Neural cell (in vitro differentiated cells): ENCODE measurements at regions not wholly inside any gene's neighbourhood (a gene's known extent, or its start where the extent isn't known, plus 50 kb on each side); places are given as distances from the start of the nearest gene placed in this dataset.

Experiments used
- EP300 ChIP-seq: fragments of 450-650 bp; conservative IDR thresholded peaks from 2 replicates; pipeline ENCODE4 v1.6.1; 2014; ENCODE audit warnings: antibody characterized with exemption, mild to moderate bottlenecking, moderate library complexity; ENCODE audit not compliant: poor library complexity, severe bottlenecking
- EZH2 ChIP-seq: fragments of 200-600, 300-800 bp; shearing (Covaris generic), sonication (generic); IDR thresholded peaks from 2 replicates; pipeline ENCODE4 v1.6.1; 2014; ENCODE audit warnings: antibody characterized with exemption, low read length, borderline replicate concordance, mild to moderate bottlenecking; ENCODE audit not compliant: insufficient read depth, poor library complexity, severe bottlenecking
- POLR2AphosphoS5 ChIP-seq: IDR thresholded peaks from 2 replicates; pipeline ENCODE4 v1.6.1; 2012
- RAD21 ChIP-seq: fragments of 450-650 bp; conservative IDR thresholded peaks from 2 replicates; pipeline ENCODE4 v1.6.1; 2014; ENCODE audit warnings: antibody characterized with exemption, mild to moderate bottlenecking, moderate library complexity
- SMC3 ChIP-seq: fragments of 450-650 bp; conservative IDR thresholded peaks from 2 replicates; pipeline ENCODE4 v1.6.1; 2014; ENCODE audit warnings: antibody characterized with exemption, mild to moderate bottlenecking, moderate library complexity; ENCODE audit not compliant: poor library complexity
- TF ChIP-seq, protein P1 (sequence below): fragments of 450-650 bp; IDR thresholded peaks from 2 replicates; pipeline ENCODE4 v1.5.1; 2014; ENCODE audit warnings: antibody characterized with exemption, mild to moderate bottlenecking, moderate library complexity; ENCODE audit not compliant: poor library complexity, severe bottlenecking
- TF ChIP-seq, protein P2 (sequence below): IDR thresholded peaks from 2 replicates; pipeline ENCODE4 v1.6.1; 2012; ENCODE audit warnings: borderline replicate concordance

DNA sequence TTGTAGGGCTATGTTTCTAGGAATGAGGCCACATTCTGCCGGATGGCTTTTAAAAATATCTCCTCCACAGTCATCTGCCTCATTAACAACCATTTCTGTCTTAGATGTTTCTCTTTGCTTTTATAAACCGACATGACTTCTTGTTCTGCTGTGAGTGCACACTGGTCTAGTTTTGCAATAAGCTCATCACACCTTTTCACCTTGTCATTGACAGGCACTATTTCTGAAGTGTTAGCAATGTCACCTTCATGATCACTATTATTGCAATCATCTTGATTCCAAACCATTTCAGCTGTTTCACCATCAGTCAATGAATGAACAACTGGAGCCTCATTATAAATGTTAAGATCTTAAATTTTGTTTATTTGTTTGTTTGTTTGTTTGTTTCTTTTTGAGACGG is 523.7 kb upstream of the DSEL start:
- TF ChIP-seq, protein P1, sequence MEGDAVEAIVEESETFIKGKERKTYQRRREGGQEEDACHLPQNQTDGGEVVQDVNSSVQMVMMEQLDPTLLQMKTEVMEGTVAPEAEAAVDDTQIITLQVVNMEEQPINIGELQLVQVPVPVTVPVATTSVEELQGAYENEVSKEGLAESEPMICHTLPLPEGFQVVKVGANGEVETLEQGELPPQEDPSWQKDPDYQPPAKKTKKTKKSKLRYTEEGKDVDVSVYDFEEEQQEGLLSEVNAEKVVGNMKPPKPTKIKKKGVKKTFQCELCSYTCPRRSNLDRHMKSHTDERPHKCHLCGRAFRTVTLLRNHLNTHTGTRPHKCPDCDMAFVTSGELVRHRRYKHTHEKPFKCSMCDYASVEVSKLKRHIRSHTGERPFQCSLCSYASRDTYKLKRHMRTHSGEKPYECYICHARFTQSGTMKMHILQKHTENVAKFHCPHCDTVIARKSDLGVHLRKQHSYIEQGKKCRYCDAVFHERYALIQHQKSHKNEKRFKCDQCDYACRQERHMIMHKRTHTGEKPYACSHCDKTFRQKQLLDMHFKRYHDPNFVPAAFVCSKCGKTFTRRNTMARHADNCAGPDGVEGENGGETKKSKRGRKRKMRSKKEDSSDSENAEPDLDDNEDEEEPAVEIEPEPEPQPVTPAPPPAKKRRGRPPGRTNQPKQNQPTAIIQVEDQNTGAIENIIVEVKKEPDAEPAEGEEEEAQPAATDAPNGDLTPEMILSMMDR = no peak
- TF ChIP-seq EZH2 (no peak), SMC3 (no peak), EP300 (peak; percentile 81), RAD21 (no peak), POLR2AphosphoS5 (peak; percentile 68)
- TF ChIP-seq, protein P2, sequence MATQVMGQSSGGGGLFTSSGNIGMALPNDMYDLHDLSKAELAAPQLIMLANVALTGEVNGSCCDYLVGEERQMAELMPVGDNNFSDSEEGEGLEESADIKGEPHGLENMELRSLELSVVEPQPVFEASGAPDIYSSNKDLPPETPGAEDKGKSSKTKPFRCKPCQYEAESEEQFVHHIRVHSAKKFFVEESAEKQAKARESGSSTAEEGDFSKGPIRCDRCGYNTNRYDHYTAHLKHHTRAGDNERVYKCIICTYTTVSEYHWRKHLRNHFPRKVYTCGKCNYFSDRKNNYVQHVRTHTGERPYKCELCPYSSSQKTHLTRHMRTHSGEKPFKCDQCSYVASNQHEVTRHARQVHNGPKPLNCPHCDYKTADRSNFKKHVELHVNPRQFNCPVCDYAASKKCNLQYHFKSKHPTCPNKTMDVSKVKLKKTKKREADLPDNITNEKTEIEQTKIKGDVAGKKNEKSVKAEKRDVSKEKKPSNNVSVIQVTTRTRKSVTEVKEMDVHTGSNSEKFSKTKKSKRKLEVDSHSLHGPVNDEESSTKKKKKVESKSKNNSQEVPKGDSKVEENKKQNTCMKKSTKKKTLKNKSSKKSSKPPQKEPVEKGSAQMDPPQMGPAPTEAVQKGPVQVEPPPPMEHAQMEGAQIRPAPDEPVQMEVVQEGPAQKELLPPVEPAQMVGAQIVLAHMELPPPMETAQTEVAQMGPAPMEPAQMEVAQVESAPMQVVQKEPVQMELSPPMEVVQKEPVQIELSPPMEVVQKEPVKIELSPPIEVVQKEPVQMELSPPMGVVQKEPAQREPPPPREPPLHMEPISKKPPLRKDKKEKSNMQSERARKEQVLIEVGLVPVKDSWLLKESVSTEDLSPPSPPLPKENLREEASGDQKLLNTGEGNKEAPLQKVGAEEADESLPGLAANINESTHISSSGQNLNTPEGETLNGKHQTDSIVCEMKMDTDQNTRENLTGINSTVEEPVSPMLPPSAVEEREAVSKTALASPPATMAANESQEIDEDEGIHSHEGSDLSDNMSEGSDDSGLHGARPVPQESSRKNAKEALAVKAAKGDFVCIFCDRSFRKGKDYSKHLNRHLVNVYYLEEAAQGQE = no peak
